Small intestine (tissue), 7 donors: ENCODE measurements at regions not wholly inside any gene's neighbourhood (a gene's known extent, or its start where the extent isn't known, plus 50 kb on each side); places are given as distances from the start of the nearest gene placed in this dataset.

Experiments used
- DNase-seq, 2 donors: peaks; one replicate each; pipeline versions ENCODE4 v3.0.0 to v3.0.0-alpha.2; 2013
- FAIRE-seq: peaks from 2 replicates; lab custom pipeline; 2012; peaks lifted over from hg19 to GRCh38; lab: Jason Lieb, UNC
- H3K27ac ChIP-seq, 3 donors: one replicate each; pipeline ENCODE4 v1.5.1; 2013; ENCODE audit warnings: low read length in 2 of 3, mild to moderate bottlenecking in 2 of 3, control low read depth in 1 of 3, inconsistent platforms in 1 of 3, low read depth in 1 of 3, moderate library complexity in 1 of 3
- H3K27me3 ChIP-seq, 3 donors: one replicate each; pipeline ENCODE4 v1.6.1; 2013; ENCODE audit warnings: low read length in 3 of 3, inconsistent platforms in 1 of 3; ENCODE audit not compliant: control insufficient read depth in 3 of 3, insufficient read depth in 3 of 3
- H3K36me3 ChIP-seq, 3 donors: one replicate each; pipeline ENCODE4 v1.6.1; 2013; ENCODE audit warnings: low read length in 3 of 3, inconsistent platforms in 1 of 3, low read depth in 1 of 3, mild to moderate bottlenecking in 1 of 3, moderate library complexity in 1 of 3; ENCODE audit not compliant: control insufficient read depth in 3 of 3, insufficient read depth in 2 of 3
- H3K4me1 ChIP-seq, 3 donors: one replicate each; pipeline ENCODE4 v1.6.1; 2013; ENCODE audit warnings: low read length in 2 of 3, inconsistent platforms in 1 of 3, low read depth in 1 of 3, mild to moderate bottlenecking in 1 of 3, moderate library complexity in 1 of 3; ENCODE audit not compliant: control insufficient read depth in 3 of 3, insufficient read depth in 2 of 3
- H3K4me3 ChIP-seq, 3 donors: one replicate each; pipeline ENCODE4 v1.5.1; 2013; ENCODE audit warnings: low read length in 3 of 3, control low read depth in 1 of 3, inconsistent platforms in 1 of 3, low read depth in 1 of 3, mild to moderate bottlenecking in 1 of 3, moderate library complexity in 1 of 3
- H3K9me3 ChIP-seq, 2 donors: one replicate each; pipeline ENCODE4 v1.6.1; 2013; ENCODE audit warnings: low read depth in 1 of 2, low read length in 1 of 2; ENCODE audit not compliant: control insufficient read depth in 2 of 2, insufficient read depth in 1 of 2
- WGBS, 3 donors: extraction: QIAGEN DNeasy Blood & Tissue Kit; methylation state at CpG; one replicate each; pipeline ENCODE4 v1.1.7; 2013; 5-methylcytosine and 5-hydroxymethylcytosine counted together
- donor health status: healthy with polysubstance abuse.
- donor health status: control.
- donor health status: control.
- donor health status: Bipolar disorder and iron deficiency.
- donor health status: healthy.

DNA sequence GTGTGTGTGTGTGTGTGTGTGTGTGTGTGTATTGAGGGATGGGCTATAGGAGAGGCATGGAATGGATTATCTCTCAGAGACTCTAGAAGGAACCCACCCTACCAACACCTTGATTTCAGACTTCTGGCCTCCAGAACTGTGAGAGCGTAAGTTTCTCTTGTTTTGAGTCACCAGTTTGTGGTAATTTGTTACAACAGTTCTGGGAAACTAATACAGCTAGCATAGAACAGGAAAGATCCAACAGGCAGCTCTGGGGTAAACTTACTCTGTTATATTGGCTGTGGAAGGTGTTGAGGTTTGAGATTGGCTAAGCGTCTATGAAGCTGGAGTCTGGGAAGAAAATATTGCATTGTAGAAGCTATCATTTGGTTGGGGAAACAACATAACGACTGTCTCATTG lies 334.3 kb downstream of the AACS start:
- Histone ChIP-seq H3K27me3 (no peaks in the 10 kb centered on the region), H3K9me3 (peaks cover 0 to 36% of the 10 kb centered on the region in 2 donors), H3K4me3 (no peak overlapping the region), H3K27ac (no peak overlapping the region), H3K36me3 (no peaks in the 10 kb centered on the region), H3K4me1 (no peaks in the 10 kb centered on the region)
- 69 to 78% (median 72%) methylated on average over 3 of the region's 3 CpGs for WGBS, 3 donors
- FAIRE-seq, result no peak
- no peak for DNase-seq

DNA sequence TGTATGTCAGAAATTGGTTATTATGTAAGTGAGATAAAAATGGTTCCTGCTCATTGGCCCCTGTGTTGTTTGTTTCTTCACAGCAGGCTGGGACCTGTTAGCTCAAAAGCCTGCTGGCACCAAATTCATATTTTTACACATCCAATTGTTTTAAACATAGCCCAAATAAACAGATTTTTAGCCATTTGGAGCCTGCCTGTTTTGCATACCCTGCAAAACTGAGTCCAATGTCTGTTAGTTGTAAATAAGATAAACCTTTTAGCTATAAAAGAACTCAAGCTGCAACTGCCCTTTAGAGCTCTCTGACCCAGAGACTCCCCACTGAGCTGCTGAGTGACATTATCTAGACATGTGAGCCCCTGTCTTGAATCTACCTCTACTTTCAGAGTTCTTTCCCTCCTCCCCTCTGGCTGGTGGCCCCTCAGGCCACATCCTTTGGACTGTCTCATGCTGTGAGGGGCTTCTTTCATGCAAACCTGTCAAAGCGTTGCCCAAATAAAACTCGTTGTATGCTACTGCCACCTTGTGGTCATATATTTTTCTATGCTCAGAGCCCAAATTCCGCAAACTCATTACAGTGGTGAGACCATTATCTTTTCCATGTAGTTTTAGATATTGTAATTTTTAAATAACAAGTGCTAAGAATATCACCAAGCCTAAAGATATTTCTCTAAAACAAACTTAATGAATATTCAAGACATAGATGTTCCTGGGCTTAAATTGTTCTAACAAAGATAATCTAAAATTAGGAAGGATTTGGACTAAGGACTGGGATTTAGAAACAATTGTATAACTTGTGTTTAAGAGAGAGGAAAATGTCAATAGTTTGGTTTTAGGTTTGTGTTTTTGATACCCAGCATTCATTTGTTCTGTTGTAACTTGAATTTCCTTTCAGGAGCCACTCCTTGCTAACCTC lies 337.9 kb downstream of the AACS start:
- peaks cover 0 to 36% of the 10 kb centered on the region in 2 donors for H3K9me3 ChIP-seq
- no peaks in the 10 kb centered on the region for H3K36me3 ChIP-seq
- 17 to 23% (median 17%) methylated on average over 3 of the region's 3 CpGs for WGBS, 3 donors
- H3K4me1 ChIP-seq, result no peaks in the 10 kb centered on the region
- DNase-seq (peak; percentile 23 to 28), FAIRE-seq (no peak)
- no peaks in the 10 kb centered on the region for H3K27me3 ChIP-seq
- no peak overlapping the region for H3K27ac ChIP-seq
- no peak overlapping the region for H3K4me3 ChIP-seq

DNA sequence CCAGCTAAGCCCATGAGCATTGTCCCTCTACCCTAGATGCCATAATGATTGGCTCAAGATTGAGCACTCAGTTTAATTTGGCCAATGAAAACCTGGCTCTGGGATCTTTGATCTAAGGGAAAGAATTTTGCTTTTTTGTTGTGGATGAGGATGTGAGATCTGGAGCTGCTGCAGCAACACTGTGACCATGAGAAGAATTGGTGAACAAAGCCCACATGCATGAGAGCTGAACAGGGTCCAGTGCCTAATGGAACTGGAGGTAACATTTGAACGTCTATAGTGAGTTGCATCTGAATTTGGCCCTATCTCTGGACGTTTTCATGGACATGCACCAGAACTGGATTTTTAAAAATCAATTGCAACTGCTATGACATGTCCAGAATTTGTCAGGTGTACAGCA lies 338.6 kb downstream of the AACS start:
- Histone ChIP-seq H3K4me3 (no peak overlapping the region), H3K27ac (no peak overlapping the region), H3K9me3 (peaks cover 0 to 31% of the 10 kb centered on the region in 2 donors), H3K36me3 (no peaks in the 10 kb centered on the region), H3K4me1 (no peaks in the 10 kb centered on the region), H3K27me3 (no peaks in the 10 kb centered on the region)
- WGBS, 3 donors, result 48 to 77% (median 64%) methylated on average over 2 of the region's 2 CpGs
- DNase-seq (no peak), FAIRE-seq (no peak)

DNA sequence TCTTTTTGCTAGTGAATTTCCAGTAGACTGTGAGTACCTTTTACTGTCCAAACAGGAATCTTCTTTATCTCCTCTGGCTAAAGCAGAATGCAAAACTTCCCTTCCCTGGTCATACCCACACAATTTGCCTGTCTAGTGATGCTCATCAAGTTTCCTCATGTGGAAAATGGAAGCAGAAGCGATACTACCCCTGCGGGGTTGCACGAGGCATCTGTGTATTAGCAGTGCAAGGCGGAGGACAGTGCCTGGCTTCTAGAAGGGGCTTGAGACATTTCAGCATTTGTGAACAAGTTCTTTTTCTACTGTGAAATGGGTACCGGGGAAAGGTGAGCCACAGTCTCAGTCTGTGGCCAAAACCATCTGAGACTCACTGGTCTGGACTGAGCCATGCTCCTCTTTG lies 340.9 kb downstream of the AACS start:
- Histone ChIP-seq H3K36me3 (no peaks in the 10 kb centered on the region), H3K4me3 (no peak overlapping the region), H3K27ac (no peak overlapping the region), H3K27me3 (no peaks in the 10 kb centered on the region), H3K9me3 (peaks cover 0 to 23% of the 10 kb centered on the region in 2 donors), H3K4me1 (no peaks in the 10 kb centered on the region)
- WGBS, 3 donors, result 79 to 87% (median 83%) methylated on average over 5 of the region's 5 CpGs
- DNase-seq (no peak), FAIRE-seq (no peak)

DNA sequence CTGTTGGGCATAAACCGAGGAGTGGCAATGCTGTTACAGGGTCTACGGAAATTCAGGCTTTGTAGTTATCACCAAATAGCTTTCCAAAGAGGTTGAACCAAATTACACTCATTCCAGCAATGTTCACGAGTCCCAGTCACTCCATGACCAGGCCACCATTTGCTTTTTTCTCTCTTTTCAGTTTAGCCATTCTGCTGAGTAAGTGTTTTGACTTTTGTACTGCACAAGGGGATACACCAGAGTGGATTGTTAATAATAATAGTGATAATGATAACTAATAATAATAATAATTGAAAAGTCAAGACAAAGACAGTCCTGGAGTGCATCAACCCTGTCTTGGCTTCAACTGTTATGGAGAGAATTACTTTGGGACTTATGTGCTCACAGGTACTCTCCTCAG lies 343.5 kb downstream of the AACS start:
- peaks cover 0 to 1% of the 10 kb centered on the region in 2 donors for H3K9me3 ChIP-seq
- no peak overlapping the region for H3K4me3 ChIP-seq
- DNase-seq, result no peak
- H3K36me3 ChIP-seq, result no peaks in the 10 kb centered on the region
- no peaks in the 10 kb centered on the region for H3K4me1 ChIP-seq
- no peak for FAIRE-seq
- WGBS, 3 donors, result 83 to 86% (median 84%) methylated on average over 3 of the region's 3 CpGs
- H3K27me3 ChIP-seq, result no peaks in the 10 kb centered on the region
- no peak overlapping the region for H3K27ac ChIP-seq

DNA sequence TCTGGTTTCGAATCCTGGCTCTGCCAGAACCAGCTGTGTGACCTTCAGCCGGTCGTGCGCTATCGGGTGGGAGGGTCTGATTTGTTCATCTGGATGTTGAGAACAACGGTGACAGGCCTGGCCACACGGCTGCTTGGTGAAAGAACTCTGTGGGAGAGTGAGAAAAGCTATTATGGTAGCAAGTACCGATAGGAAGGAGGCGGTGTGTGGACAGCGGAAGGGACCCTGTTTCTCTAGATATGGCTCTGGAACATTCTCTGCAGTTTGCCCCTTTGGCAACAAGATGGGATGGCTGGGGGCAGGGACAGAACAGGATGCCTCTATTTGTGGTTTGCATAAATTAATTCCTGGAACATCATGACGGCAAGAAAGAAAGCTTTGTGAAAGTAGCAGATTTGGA lies 347.3 kb downstream of the AACS start:
- H3K27me3 ChIP-seq, result no peaks in the 10 kb centered on the region
- no peak for DNase-seq
- FAIRE-seq, result no peak
- 77 to 81% (median 79%) methylated on average over 11 of the region's 11 CpGs for WGBS, 3 donors
- no peaks in the 10 kb centered on the region for H3K36me3 ChIP-seq
- H3K27ac ChIP-seq, result no peak overlapping the region
- H3K4me3 ChIP-seq, result no peak overlapping the region
- no peaks in the 10 kb centered on the region for H3K9me3 ChIP-seq
- no peaks in the 10 kb centered on the region for H3K4me1 ChIP-seq

DNA sequence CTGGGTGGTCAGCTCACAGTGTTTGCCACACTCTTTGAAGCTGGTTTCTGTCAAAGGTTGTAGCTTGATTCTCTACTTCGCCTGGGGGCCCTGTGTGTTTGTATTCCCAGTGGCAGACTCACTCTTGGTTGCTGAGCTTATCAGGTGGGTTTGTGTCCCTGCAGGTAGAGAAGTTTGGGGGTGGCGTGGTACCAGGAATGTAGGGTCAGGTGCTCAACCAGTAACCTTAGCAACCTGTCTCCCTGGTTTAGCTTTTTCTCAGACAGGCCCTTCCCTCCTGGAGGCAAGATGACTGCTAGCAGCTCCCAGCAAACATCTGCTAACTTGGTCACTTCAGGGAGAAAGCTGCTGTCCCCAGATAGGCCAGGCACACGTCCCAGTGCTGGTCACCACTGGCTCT lies 352.2 kb downstream of the AACS start:
- H3K9me3 ChIP-seq, result peaks cover 0 to 6% of the 10 kb centered on the region in 2 donors
- no peaks in the 10 kb centered on the region for H3K27me3 ChIP-seq
- no peak for DNase-seq
- H3K4me1 ChIP-seq, result no peaks in the 10 kb centered on the region
- FAIRE-seq, result no peak
- no peak overlapping the region for H3K27ac ChIP-seq
- H3K4me3 ChIP-seq, result no peak overlapping the region
- no peaks in the 10 kb centered on the region for H3K36me3 ChIP-seq
- WGBS, 3 donors, result 50 to 69% (median 50%) methylated on average over 3 of the region's 3 CpGs

DNA sequence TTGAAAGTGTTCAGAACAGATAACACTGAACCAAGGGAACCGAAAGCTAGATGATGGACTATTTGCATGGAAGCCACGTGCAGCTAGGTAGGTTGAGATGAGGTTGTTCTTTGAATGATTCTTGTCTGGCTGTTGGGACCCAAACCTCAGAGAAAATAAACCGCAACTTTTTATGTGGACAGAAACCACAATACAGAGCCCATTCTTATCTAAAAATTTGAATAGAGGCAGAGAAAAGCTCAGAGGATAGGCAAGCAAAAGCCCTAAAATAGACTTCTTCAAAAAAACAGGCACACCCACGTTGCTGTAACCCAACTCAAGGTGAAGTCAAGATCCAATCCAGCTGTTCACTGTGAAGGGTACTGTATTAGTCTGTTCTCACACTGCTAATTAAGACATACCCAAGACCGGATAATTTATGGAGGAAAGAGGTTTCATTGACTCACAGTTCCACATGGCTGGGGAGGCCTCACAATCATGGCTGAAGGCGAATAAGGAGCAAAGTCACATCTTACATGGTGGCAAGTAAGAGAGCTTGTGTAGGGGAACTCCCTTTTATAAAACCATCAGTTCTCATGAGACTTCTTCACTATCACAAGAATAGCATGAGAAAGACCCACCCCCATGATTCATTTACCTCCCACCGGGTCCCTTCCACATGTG lies 353.8 kb downstream of the AACS start:
- peaks cover 0 to 6% of the 10 kb centered on the region in 2 donors for H3K9me3 ChIP-seq
- H3K27ac ChIP-seq, result no peak overlapping the region
- H3K4me1 ChIP-seq, result no peaks in the 10 kb centered on the region
- no peak overlapping the region for H3K4me3 ChIP-seq
- no peaks in the 10 kb centered on the region for H3K36me3 ChIP-seq
- DNase-seq (no peak), FAIRE-seq (no peak)
- no peaks in the 10 kb centered on the region for H3K27me3 ChIP-seq
- 70 to 75% (median 70%) methylated on average over 7 of the region's 7 CpGs for WGBS, 3 donors
